Kidney (tissue), 13 donors: ENCODE measurements at regions not wholly inside any gene's neighbourhood (a gene's known extent, or its start where the extent isn't known, plus 50 kb on each side); places are given as distances from the start of the nearest gene placed in this dataset.

Experiments used
- DNase-seq, 5 donors: peaks; one replicate each; pipeline ENCODE4 v3.0.0-alpha.2; 2013 to 2020
- FAIRE-seq: peaks from 2 replicates; lab custom pipeline; 2012; peaks lifted over from hg19 to GRCh38; lab: Jason Lieb, UNC
- H3K27ac ChIP-seq, 2 donors: one replicate each; pipeline ENCODE4 v1.7.0; 2013; ENCODE audit warnings: low read depth in 2 of 2, low read length in 2 of 2, inconsistent platforms in 1 of 2
- H3K27me3 ChIP-seq: one replicate; pipeline ENCODE4 v1.7.1; 2013; ENCODE audit warnings: low read length, inconsistent platforms; ENCODE audit not compliant: control insufficient read depth, insufficient read depth
- H3K36me3 ChIP-seq, 3 donors: one replicate each; pipeline versions ENCODE4 v1.7.0 to v1.7.1; 2013; ENCODE audit warnings: low read length in 3 of 3, control low read depth in 1 of 3, inconsistent platforms in 1 of 3; ENCODE audit not compliant: insufficient read depth in 3 of 3, control insufficient read depth in 2 of 3
- H3K4me1 ChIP-seq, 3 donors: one replicate each; pipeline versions ENCODE4 v1.7.0 to v1.7.1; 2013; ENCODE audit warnings: low read length in 3 of 3, inconsistent platforms in 1 of 3, low read depth in 1 of 3; ENCODE audit not compliant: control insufficient read depth in 2 of 3, insufficient read depth in 2 of 3
- H3K4me3 ChIP-seq, 3 donors: one replicate each; pipeline versions ENCODE4 v1.7.0 to v1.8.1; 2013; ENCODE audit warnings: low read length in 3 of 3, control low read depth in 1 of 3, inconsistent platforms in 1 of 3
- H3K9ac ChIP-seq, 3 donors: one replicate each; pipeline versions ENCODE4 v1.7.0 to v1.7.1; 2013; ENCODE audit warnings: low read length in 3 of 3, control low read depth in 1 of 3, inconsistent platforms in 1 of 3
- H3K9me3 ChIP-seq, 3 donors: one replicate each; pipeline versions ENCODE4 v1.7.0 to v1.7.1; 2013; ENCODE audit warnings: low read length in 3 of 3, control low read depth in 1 of 3, inconsistent platforms in 1 of 3; ENCODE audit not compliant: control insufficient read depth in 2 of 3, insufficient read depth in 1 of 3
- intact Hi-C: fragments of 100-400 bp; cut with DNase I; formaldehyde crosslinking; loops from one replicate; pipeline ENCODE4 v1.11.1; 2022
- TF ChIP-seq, protein P1 (sequence below): IDR thresholded peaks from 3 replicates; pipeline ENCODE4 v1.5.1; 2012; ENCODE audit warnings: mild to moderate bottlenecking, moderate library complexity, borderline replicate concordance; ENCODE audit not compliant: insufficient read depth; ENCODE audit errors: extremely low read depth
- donor health status: control.
- donor health status: control.
- donor health status: control.
- donor health status: control.
- donor health status: control.
- donor health status: DM: yes; HTN: yes; CAD: no.
- donor health status: Normal renal cell carcinoma (clear cell type).

DNA sequence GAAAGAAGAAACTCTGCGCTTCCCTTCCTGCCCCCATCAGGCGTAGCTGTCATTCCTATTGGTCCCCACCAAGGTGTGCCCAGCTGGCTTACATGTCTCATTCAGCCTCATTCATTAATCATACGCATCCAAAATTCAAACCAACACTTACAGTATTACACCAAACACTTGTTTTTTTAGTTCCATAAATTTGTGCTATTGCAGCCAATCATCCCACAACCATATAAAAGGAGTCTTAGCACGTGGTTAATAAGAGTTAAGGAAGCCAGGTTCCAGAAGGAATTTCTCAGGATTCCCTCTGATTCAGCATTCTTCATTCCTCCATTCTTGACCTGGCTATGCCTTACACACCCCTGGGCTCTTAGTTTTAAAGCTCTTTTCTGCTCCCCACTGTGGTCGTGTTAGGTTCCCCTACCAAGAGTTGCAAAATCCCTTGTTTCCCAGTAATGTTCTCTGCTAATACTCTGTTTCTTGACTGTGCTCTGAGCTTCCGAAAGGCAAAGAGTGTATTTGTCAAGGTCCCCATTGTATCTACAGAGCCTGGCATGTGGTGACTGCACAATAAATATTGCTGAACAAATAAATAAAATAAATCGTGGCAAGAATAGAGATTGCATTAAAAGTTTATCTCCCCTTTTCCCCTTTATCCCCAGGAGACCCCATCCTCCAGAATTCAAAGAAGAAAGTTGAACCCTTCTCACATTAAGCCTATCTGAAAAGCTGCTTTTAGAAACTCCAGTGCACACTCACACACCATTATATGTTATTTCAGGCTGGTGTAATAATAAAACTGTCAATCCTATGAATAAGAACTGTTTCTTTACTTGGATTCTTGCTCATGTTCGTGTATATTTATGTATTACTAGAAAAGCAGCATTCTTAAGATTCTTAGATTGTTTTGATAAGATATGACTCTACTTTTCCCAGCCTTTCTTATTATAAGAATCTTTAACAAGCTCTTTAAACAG lies 514.4 kb downstream of the INHBA start:
- no peak overlapping the region for H3K4me3 ChIP-seq
- no peaks in the 10 kb centered on the region for H3K9me3 ChIP-seq
- no peak overlapping the region for H3K9ac ChIP-seq
- no peaks in the 10 kb centered on the region for H3K36me3 ChIP-seq
- peak overlapping the region in 1 of 2 donors; percentile 14 for H3K27ac ChIP-seq
- H3K27me3 ChIP-seq, result no peaks in the 10 kb centered on the region
- intact Hi-C loops, result no loop called here
- DNase-seq (peak in 3 of 5 donors; percentile 14 to 81 (median 78)), FAIRE-seq (no peak)
- H3K4me1 ChIP-seq, result peaks cover 0 to 4% (median 3%) of the 10 kb centered on the region in 3 donors
- TF ChIP-seq, protein P1, sequence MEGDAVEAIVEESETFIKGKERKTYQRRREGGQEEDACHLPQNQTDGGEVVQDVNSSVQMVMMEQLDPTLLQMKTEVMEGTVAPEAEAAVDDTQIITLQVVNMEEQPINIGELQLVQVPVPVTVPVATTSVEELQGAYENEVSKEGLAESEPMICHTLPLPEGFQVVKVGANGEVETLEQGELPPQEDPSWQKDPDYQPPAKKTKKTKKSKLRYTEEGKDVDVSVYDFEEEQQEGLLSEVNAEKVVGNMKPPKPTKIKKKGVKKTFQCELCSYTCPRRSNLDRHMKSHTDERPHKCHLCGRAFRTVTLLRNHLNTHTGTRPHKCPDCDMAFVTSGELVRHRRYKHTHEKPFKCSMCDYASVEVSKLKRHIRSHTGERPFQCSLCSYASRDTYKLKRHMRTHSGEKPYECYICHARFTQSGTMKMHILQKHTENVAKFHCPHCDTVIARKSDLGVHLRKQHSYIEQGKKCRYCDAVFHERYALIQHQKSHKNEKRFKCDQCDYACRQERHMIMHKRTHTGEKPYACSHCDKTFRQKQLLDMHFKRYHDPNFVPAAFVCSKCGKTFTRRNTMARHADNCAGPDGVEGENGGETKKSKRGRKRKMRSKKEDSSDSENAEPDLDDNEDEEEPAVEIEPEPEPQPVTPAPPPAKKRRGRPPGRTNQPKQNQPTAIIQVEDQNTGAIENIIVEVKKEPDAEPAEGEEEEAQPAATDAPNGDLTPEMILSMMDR, result no peak

GRCh38 chr7:41187322-41187721 lies 515.6 kb downstream of the INHBA start:
- Histone ChIP-seq H3K36me3 (no peaks in the 10 kb centered on the region), H3K9ac (no peak overlapping the region), H3K4me3 (no peak overlapping the region), H3K27ac (no peak overlapping the region), H3K4me1 (peaks cover 0 to 4% (median 3%) of the 10 kb centered on the region in 3 donors), H3K27me3 (no peaks in the 10 kb centered on the region), H3K9me3 (no peaks in the 10 kb centered on the region)
- TF ChIP-seq, protein P1, result no peak
- no peak for DNase-seq
- no peak for FAIRE-seq
- intact Hi-C loops, result no loop called here

DNA sequence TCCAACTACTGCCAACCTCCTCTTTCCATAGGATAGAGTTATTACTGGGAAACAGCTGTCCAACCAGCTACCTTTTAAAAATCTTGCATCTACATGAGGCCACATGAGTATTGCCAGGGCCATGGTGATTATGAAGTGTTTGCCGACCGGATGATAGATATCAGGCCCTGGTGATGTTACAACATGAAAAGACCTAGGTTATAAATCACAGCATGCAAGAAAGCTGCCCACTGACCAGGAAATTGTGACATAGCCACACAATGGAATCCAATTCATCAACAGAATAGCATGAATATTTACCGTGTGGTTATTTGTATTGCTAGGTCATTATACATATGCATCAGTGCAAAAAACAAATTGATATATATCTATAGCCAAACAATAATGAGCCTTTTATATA lies 517.0 kb downstream of the INHBA start:
- FAIRE-seq (no peak), DNase-seq (no peak)
- Histone ChIP-seq H3K9ac (no peak overlapping the region), H3K4me1 (peaks cover 0 to 4% (median 3%) of the 10 kb centered on the region in 3 donors), H3K27ac (no peak overlapping the region), H3K27me3 (no peaks in the 10 kb centered on the region), H3K9me3 (no peaks in the 10 kb centered on the region), H3K36me3 (no peaks in the 10 kb centered on the region), H3K4me3 (no peak overlapping the region)
- TF ChIP-seq, protein P1, result no peak
- intact Hi-C loops, result no loop called here
